ENCODE measurements at regions not wholly inside any gene's neighbourhood (a gene's known extent, or its start where the extent isn't known, plus 50 kb on each side); places are given as distances from the start of the nearest gene placed in this dataset.

GRCh38 chr4:83767067-83767466 lies 231.2 kb downstream of the GPAT3 start:
- TF ChIP-seq CTCF (IDR thresholded peaks at IDR 0.05; ENCODE audit: insufficient read depth, low read length, poor library complexity, severe bottlenecking) (no peak), EZH2phosphoT487 (conservative IDR thresholded peaks at IDR 0.05; ENCODE audit: low read length) (no peak)

Data from SU-DHL-6 (cell line).